ENCODE measurements at regions not wholly inside any gene's neighbourhood (a gene's known extent, or its start where the extent isn't known, plus 50 kb on each side); places are given as distances from the start of the nearest gene placed in this dataset.

- no peak for TF ChIP-seq POLR2AphosphoS5 (IDR thresholded peaks at IDR 0.05; ENCODE audit: low read depth, low read length)
- no peak for TF ChIP-seq POLR2A (IDR thresholded peaks at IDR 0.05; ENCODE audit: low read depth, low read length)
Measured at GRCh38 chr18:60639836-60640235, 267.3 kb upstream of the MC4R start.
